Gastroesophageal sphincter (tissue), 4 donors: ENCODE measurements at regions not wholly inside any gene's neighbourhood (a gene's known extent, or its start where the extent isn't known, plus 50 kb on each side); places are given as distances from the start of the nearest gene placed in this dataset.

Experiments
- ATAC-seq: fragments of 150-250 bp; one replicate; pipeline ENCODE4 v1.9.1; 2016; ENCODE audit warnings: mild to moderate bottlenecking, moderate library complexity
- H3K27ac ChIP-seq, 4 donors: fragments of 200-600 bp; sonication (generic) in 3 of 4; 1 replicate in 3 of 4; 2 replicates in 1 of 4; pipeline ENCODE4 v1.5.1; 2016 to 2019
- H3K27me3 ChIP-seq: fragments of 200-600 bp; sonication (generic); one replicate; pipeline ENCODE4 v1.5.1; 2019
- H3K36me3 ChIP-seq, 2 donors: fragments of 200-600 bp; sonication (generic); one replicate each; pipeline ENCODE4 v1.5.1; 2019; ENCODE audit warnings: control low read depth in 1 of 2
- H3K4me1 ChIP-seq, 3 donors: fragments of 200-600 bp; sonication (generic); 1 replicate in 2 of 3; 2 replicates in 1 of 3; pipeline ENCODE4 v1.5.1; 2016 to 2019; ENCODE audit warnings: control low read depth in 2 of 3
- H3K4me3 ChIP-seq, 2 donors: fragments of 200-600 bp; sonication (generic); one replicate each; pipeline ENCODE4 v1.5.1; 2019; ENCODE audit warnings: mild to moderate bottlenecking in 1 of 2, moderate library complexity in 1 of 2
- H3K9me3 ChIP-seq, 3 donors: fragments of 200-600 bp; sonication (generic); one replicate each; pipeline ENCODE4 v1.5.1; 2017 to 2019; ENCODE audit warnings: control low read depth in 2 of 3
- CTCF ChIP-seq, 4 experiments: fragments of 200-600 bp in 2 of 4; fragments of 450-650 bp in 2 of 4; sonication (generic) in 1 of 4; IDR thresholded peaks; one replicate each; pipeline ENCODE4 v1.5.1; 2017 to 2019; ENCODE audit warnings: antibody characterized with exemption in 4 of 4, mild to moderate bottlenecking in 2 of 4, moderate library complexity in 2 of 4
- EP300 ChIP-seq: sonication (generic); formaldehyde crosslinking; IDR thresholded peaks from one replicate; pipeline ENCODE4 v1.6.1; 2017; ENCODE audit warnings: antibody characterized with exemption, mild to moderate bottlenecking
- POLR2A ChIP-seq, 2 donors: fragments of 450-650 bp; IDR thresholded peaks; one replicate each; pipeline ENCODE4 v1.6.1; 2017; ENCODE audit warnings: antibody characterized with exemption in 2 of 2, mild to moderate bottlenecking in 2 of 2, moderate library complexity in 1 of 2
- POLR2AphosphoS5 ChIP-seq: sonication (generic); formaldehyde crosslinking; IDR thresholded peaks from one replicate; pipeline ENCODE4 v1.6.1; 2017; ENCODE audit warnings: antibody characterized with exemption
- WGBS, 2 donors: methylation state at CpG; one replicate each; pipeline ENCODE4 v1.1.5; 2018; ENCODE audit warnings: low coverage in 1 of 2; 5-methylcytosine and 5-hydroxymethylcytosine counted together

- Histone ChIP-seq H3K4me3 (no peak overlapping the region), H3K27me3 (no peaks in the 10 kb centered on the region), H3K36me3 (no peaks in the 10 kb centered on the region), H3K27ac (no peak overlapping the region), H3K9me3 (peaks cover 0 to 15% (median 0%) of the 10 kb centered on the region in 3 donors), H3K4me1 (no peaks in the 10 kb centered on the region)
- no peak for ATAC-seq
- TF ChIP-seq CTCF (IDR thresholded peaks at IDR 0.05) (no peak), POLR2AphosphoS5 (no peak), POLR2A (IDR thresholded peaks at IDR 0.05) (no peak), EP300 (no peak)
Observed at GRCh38 chr10:47214520-47214919, 85.5 kb upstream of the GDF10 start.

- Histone ChIP-seq H3K4me3 (no peak overlapping the region), H3K27ac (no peak overlapping the region)
- TF ChIP-seq CTCF (IDR thresholded peaks at IDR 0.05) (no peak), EP300 (no peak), POLR2A (IDR thresholded peaks at IDR 0.05) (no peak), POLR2AphosphoS5 (no peak)
Observed at GRCh38 chr10:47217113-47217512, 82.9 kb upstream of the GDF10 start.

GRCh38 chr10:47218803-47219202, 81.2 kb upstream of the GDF10 start:
- no peak for ATAC-seq
- no peaks in the 10 kb centered on the region for H3K36me3 ChIP-seq
- no peaks in the 10 kb centered on the region for H3K27me3 ChIP-seq
- H3K4me3 ChIP-seq: no peak overlapping the region
- no peak overlapping the region for H3K27ac ChIP-seq
- no peaks in the 10 kb centered on the region for H3K4me1 ChIP-seq
- TF ChIP-seq EP300 (no peak), POLR2AphosphoS5 (no peak), POLR2A (IDR thresholded peaks at IDR 0.05) (no peak), CTCF (IDR thresholded peaks at IDR 0.05) (no peak)
- no peaks in the 10 kb centered on the region for H3K9me3 ChIP-seq
- WGBS, 2 donors: 39 to 50% methylated on average over 5 of the region's 5 CpGs

More at GRCh38 chr10:47217113-47217512, 82.9 kb upstream of the GDF10 start:
- Histone ChIP-seq H3K4me1 (no peaks in the 10 kb centered on the region), H3K36me3 (no peaks in the 10 kb centered on the region), H3K27me3 (no peaks in the 10 kb centered on the region), H3K9me3 (peaks cover 0 to 7% (median 0%) of the 10 kb centered on the region in 3 donors)
- ATAC-seq: no peak
- 46 to 58% methylated on average over 3 of the region's 3 CpGs for WGBS, 2 donors

- Histone ChIP-seq H3K27ac (no peak overlapping the region), H3K4me1 (no peaks in the 10 kb centered on the region), H3K4me3 (no peak overlapping the region), H3K36me3 (no peaks in the 10 kb centered on the region), H3K9me3 (no peaks in the 10 kb centered on the region), H3K27me3 (no peaks in the 10 kb centered on the region)
- ATAC-seq: no peak
- TF ChIP-seq POLR2A (IDR thresholded peaks at IDR 0.05) (no peak), POLR2AphosphoS5 (no peak)
- 60 to 100% methylated on average over 1 to 3 of the region's 4 CpGs for WGBS, 2 donors
Observed at GRCh38 chr10:47222461-47222860, 77.5 kb upstream of the GDF10 start.

GRCh38 chr10:47223236-47223635, 76.8 kb upstream of the GDF10 start:
- Histone ChIP-seq H3K9me3 (peaks cover 0 to under 1% (median 0%) of the 10 kb centered on the region in 3 donors), H3K27me3 (no peaks in the 10 kb centered on the region), H3K36me3 (no peaks in the 10 kb centered on the region), H3K27ac (no peak overlapping the region), H3K4me3 (no peak overlapping the region), H3K4me1 (no peaks in the 10 kb centered on the region)
- ATAC-seq: no peak
- TF ChIP-seq POLR2A (IDR thresholded peaks at IDR 0.05): no peak
- TF ChIP-seq POLR2AphosphoS5: no peak
- TF ChIP-seq CTCF (IDR thresholded peaks at IDR 0.05): no peak
- no peak for TF ChIP-seq EP300
- no CpG with 5 or more reads among the region's 1 CpG for WGBS, 2 donors
